GM12865 (cell line): ENCODE measurements at regions not wholly inside any gene's neighbourhood (a gene's known extent, or its start where the extent isn't known, plus 50 kb on each side); places are given as distances from the start of the nearest gene placed in this dataset.

Experiments used
- DNase-seq: peaks from one replicate; pipeline ENCODE4 v3.0.0; 2010; ENCODE audit warnings: low read depth
- H3K4me3 ChIP-seq: 2 replicates; pipeline ENCODE4 v1.5.1; 2011; ENCODE audit warnings: mild to moderate bottlenecking, low read depth, low read length, control low read depth
- CTCF ChIP-seq: IDR thresholded peaks from 2 replicates; pipeline ENCODE4 v1.5.1; 2011; ENCODE audit warnings: low read length, control low read depth, low read depth, inconsistent platforms; ENCODE audit not compliant: insufficient read depth; ENCODE audit errors: missing control alignments

DNA sequence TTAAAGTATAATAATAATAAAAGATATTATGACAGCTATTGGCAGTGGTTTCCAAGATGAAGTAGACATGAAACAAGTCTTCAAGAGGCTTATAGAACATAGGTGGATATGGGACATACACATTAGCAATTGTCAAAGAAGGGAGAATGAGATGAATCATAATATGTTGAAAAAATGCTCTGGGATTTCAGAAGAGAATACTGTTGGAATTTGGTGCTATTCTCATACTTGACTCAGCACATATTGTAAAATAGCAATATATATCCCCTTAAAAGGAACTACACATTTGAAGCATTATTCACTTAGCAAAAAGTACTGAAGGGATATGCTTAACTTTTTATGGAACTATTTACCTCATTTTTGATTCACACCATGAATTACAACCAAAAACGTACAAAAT is 577.2 kb upstream of the PCDH15 start:
- H3K4me3 ChIP-seq = no peak overlapping the region
- DNase-seq = no peak
- no peak for TF ChIP-seq CTCF

GRCh38 chr10:55374917-55375316 is 573.9 kb upstream of the PCDH15 start:
- no peak for TF ChIP-seq CTCF
- no peak for DNase-seq

DNA sequence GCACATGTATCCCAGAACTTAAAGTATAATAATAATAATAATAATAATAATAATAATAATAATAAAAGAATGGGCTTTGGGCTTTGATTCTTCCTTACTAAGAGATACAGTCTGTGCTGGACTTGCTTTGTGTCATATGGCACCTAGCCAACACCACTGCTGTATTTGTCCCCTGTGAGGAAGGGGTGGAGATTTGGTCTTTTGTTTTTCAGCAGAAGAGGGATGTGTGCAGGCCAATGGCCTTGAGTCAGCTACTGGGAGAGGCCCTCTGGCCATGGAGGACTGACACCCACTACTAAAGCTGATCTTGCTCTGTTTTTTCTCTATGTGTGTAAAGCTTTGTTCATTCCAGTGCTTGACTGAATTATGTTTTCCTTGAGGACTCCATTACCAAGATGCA is 573.0 kb upstream of the PCDH15 start:
- no peak for TF ChIP-seq CTCF
- no peak for DNase-seq

More at GRCh38 chr10:55374917-55375316, 573.9 kb upstream of the PCDH15 start:
- no peak overlapping the region for H3K4me3 ChIP-seq

GRCh38 chr10:55369670-55370420 is 568.8 kb upstream of the PCDH15 start:
- TF ChIP-seq CTCF = no peak
- no peak overlapping the region for H3K4me3 ChIP-seq
- DNase-seq = no peak

More for the DNA sequence above, 573.0 kb upstream of the PCDH15 start:
- H3K4me3 ChIP-seq = no peak overlapping the region

GRCh38 chr10:55368467-55368866 is 567.4 kb upstream of the PCDH15 start:
- no peak overlapping the region for H3K4me3 ChIP-seq
- no peak for DNase-seq
- no peak for TF ChIP-seq CTCF

GRCh38 chr10:55367555-55367954 is 566.5 kb upstream of the PCDH15 start:
- no peak for DNase-seq
- no peak overlapping the region for H3K4me3 ChIP-seq
- TF ChIP-seq CTCF = no peak

GRCh38 chr10:55358539-55358938 is 557.5 kb upstream of the PCDH15 start:
- DNase-seq = no peak
- H3K4me3 ChIP-seq = no peak overlapping the region
- no peak for TF ChIP-seq CTCF
